ENCODE measurements at regions not wholly inside any gene's neighbourhood (a gene's known extent, or its start where the extent isn't known, plus 50 kb on each side); places are given as distances from the start of the nearest gene placed in this dataset.

DNA sequence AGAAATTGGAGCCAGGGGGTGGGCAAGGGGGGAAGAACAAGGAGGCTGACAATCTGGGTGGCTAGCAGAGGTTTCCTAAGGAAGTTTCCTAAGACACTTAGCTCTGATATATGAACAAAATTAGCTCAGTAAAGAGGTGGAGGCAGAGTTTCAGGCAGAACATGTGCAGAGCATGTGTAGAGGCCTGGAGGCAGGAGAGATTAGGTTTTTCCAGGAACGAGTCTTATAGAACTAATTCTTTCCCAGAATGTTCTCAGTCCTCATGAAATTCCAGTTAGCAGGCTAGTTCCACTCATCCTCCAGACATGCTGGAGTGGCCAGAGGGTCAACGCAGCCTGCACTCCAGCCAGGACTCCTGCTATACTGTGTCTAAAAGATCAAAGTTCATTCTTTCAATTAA lies 184.7 kb downstream of the LACC1 start:
- TF ChIP-seq, protein P1, sequence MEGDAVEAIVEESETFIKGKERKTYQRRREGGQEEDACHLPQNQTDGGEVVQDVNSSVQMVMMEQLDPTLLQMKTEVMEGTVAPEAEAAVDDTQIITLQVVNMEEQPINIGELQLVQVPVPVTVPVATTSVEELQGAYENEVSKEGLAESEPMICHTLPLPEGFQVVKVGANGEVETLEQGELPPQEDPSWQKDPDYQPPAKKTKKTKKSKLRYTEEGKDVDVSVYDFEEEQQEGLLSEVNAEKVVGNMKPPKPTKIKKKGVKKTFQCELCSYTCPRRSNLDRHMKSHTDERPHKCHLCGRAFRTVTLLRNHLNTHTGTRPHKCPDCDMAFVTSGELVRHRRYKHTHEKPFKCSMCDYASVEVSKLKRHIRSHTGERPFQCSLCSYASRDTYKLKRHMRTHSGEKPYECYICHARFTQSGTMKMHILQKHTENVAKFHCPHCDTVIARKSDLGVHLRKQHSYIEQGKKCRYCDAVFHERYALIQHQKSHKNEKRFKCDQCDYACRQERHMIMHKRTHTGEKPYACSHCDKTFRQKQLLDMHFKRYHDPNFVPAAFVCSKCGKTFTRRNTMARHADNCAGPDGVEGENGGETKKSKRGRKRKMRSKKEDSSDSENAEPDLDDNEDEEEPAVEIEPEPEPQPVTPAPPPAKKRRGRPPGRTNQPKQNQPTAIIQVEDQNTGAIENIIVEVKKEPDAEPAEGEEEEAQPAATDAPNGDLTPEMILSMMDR (IDR thresholded peaks at IDR 0.05) = no peak
- TF ChIP-seq ZFX (IDR thresholded peaks at IDR 0.05; ENCODE audit: borderline replicate concordance) = no peak

Measured in 22Rv1 (cell line).